GM12875 (cell line): ENCODE measurements at regions not wholly inside any gene's neighbourhood (a gene's known extent, or its start where the extent isn't known, plus 50 kb on each side); places are given as distances from the start of the nearest gene placed in this dataset.

Experiments
- H3K4me3 ChIP-seq: one replicate; pipeline ENCODE4 v1.5.1; 2011; ENCODE audit warnings: low read depth, low read length, control low read depth
- CTCF ChIP-seq: IDR thresholded peaks from 2 replicates; pipeline ENCODE4 v1.5.1; 2011; ENCODE audit warnings: low read depth, mild to moderate bottlenecking, control low read depth, inconsistent platforms, low read length, moderate library complexity, borderline replicate concordance; ENCODE audit not compliant: insufficient read depth

- H3K4me3 ChIP-seq = no peak overlapping the region
- TF ChIP-seq CTCF = no peak
Observed at GRCh38 chr4:162347842-162348213, 184.0 kb upstream of the FSTL5 start.

GRCh38 chr4:162347156-162347841, 183.5 kb upstream of the FSTL5 start:
- no peak overlapping the region for H3K4me3 ChIP-seq
- no peak for TF ChIP-seq CTCF

GRCh38 chr4:162343967-162344366, 180.2 kb upstream of the FSTL5 start:
- H3K4me3 ChIP-seq = no peak overlapping the region
- no peak for TF ChIP-seq CTCF

GRCh38 chr4:162341533-162341932, 177.7 kb upstream of the FSTL5 start:
- no peak for TF ChIP-seq CTCF
- no peak overlapping the region for H3K4me3 ChIP-seq

- TF ChIP-seq CTCF = no peak
Observed at GRCh38 chr4:162323919-162324318, 160.1 kb upstream of the FSTL5 start.

GRCh38 chr4:162322054-162322453, 158.3 kb upstream of the FSTL5 start:
- no peak overlapping the region for H3K4me3 ChIP-seq
- no peak for TF ChIP-seq CTCF

More at GRCh38 chr4:162323919-162324318, 160.1 kb upstream of the FSTL5 start:
- no peak overlapping the region for H3K4me3 ChIP-seq

- H3K4me3 ChIP-seq = no peak overlapping the region
- TF ChIP-seq CTCF = no peak
Observed at GRCh38 chr4:162285753-162286152, 122.0 kb upstream of the FSTL5 start.
